ENCODE measurements at regions not wholly inside any gene's neighbourhood (a gene's known extent, or its start where the extent isn't known, plus 50 kb on each side); places are given as distances from the start of the nearest gene placed in this dataset.

- TF ChIP-seq CTCF (IDR thresholded peaks at IDR 0.05), result no peak
- TF ChIP-seq ZFX (IDR thresholded peaks at IDR 0.05; ENCODE audit: borderline replicate concordance), result no peak
Measured at GRCh38 chr3:26264708-26265107, 357.9 kb upstream of the LRRC3B start.
